HG03139 (cell line): ENCODE measurements at regions not wholly inside any gene's neighbourhood (a gene's known extent, or its start where the extent isn't known, plus 50 kb on each side); places are given as distances from the start of the nearest gene placed in this dataset.

Experiments
- ATAC-seq: cut with Tn5 transposase; IDR thresholded peaks from one replicate; pipeline ENCODE4 v1.9.1; 2021; ENCODE audit not compliant: unreplicated experiment

- ATAC-seq, result no peak
These were observed 164.3 kb upstream of the MLN start for GRCh38 chr6:33967966-33968724.

- ATAC-seq, result no peak
These were observed 163.5 kb upstream of the MLN start for GRCh38 chr6:33967265-33967767.

GRCh38 chr6:33966536-33966935, 162.7 kb upstream of the MLN start:
- no peak for ATAC-seq

DNA sequence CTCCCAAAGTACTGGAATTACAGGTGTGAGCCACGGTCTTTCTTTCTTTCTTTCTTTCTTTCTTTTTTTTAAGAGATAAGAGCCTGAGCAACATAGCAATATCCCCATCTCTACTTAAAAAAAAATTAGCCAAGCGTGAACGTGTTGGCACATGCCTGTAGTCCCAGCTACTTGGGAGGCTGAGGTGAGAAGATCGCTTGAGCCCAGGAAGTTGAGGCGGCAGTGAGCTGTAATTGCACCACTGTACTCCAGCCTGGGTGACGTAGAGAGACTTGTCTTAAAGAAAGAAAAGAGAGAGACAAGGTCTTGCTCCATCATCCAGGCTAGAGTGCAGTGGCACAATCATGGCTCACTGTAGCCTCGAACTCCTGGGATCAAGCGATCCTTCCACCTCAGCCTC, 162.0 kb upstream of the MLN start:
- no peak for ATAC-seq

- no peak for ATAC-seq
These were observed 160.6 kb upstream of the MLN start for GRCh38 chr6:33964387-33964786.

DNA sequence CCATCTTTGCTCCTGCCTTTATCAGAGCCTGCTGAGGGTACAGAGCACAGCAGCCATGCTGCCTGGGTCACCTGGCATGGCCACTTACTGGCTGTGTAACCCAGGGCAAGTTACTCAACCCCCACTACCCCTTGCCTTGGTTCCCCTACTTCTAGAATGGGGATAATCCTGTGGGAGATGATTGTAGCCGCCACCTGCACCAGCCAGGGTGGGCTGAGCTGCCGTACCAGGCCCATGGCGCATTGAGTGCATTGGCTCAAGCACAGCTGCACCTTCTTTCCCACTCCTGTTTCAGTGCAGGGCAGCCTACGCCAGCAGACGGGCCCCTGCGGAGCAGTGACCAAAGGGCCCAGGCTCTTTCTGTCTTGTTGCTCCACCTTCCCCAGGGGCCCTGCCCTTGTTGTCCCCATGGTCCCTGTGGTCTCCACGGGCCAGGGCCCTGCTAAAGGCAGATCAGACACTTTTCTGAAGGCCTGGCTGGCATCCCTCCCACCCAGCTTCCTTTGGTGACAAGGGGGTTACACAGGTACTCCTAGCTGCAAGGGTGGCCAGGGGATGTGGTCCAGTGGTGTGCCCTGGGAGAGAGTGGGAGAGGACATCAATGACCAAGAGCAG, 159.4 kb upstream of the MLN start:
- no peak for ATAC-seq

DNA sequence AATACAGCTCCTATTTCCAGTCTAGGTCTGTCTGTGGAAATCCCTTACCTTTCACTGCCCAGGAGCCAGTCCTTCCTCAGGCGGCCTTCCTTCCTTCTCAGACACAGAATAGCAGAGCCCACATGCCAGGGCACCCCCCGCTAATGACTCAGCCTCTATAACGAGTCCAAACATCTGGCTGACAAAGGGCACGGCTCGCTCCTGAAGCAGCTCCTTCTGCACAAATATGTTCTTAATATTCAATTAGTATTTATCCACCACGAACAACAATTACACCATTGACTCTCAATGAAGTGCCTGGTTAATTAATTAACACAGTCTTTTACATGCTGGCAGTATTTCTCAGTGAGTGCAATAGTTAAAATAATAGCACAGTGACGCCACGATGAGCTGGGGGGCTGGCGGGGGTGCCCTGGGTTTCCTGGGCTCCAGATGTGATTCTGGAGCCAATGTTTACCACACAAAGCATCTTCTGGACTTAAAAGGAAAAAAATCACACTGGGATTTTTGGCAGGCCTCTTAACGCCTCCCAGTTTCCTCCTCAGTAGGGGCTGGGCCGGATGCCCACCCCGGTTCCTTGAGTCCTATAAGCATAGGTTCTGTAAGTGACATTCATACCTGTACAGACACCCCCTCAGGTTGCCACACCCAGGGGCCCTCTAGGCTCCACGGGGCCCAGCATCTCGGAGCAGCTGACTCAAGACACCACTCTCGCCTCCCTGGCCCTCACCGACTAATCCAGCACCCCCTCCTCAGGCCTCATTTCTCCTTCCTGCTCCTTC, 158.6 kb upstream of the MLN start:
- ATAC-seq, result no peak

- no peak for ATAC-seq
These were observed 157.9 kb upstream of the MLN start for GRCh38 chr6:33961691-33962090.

GRCh38 chr6:33960345-33961313, 156.8 kb upstream of the MLN start:
- ATAC-seq, result no peak

DNA sequence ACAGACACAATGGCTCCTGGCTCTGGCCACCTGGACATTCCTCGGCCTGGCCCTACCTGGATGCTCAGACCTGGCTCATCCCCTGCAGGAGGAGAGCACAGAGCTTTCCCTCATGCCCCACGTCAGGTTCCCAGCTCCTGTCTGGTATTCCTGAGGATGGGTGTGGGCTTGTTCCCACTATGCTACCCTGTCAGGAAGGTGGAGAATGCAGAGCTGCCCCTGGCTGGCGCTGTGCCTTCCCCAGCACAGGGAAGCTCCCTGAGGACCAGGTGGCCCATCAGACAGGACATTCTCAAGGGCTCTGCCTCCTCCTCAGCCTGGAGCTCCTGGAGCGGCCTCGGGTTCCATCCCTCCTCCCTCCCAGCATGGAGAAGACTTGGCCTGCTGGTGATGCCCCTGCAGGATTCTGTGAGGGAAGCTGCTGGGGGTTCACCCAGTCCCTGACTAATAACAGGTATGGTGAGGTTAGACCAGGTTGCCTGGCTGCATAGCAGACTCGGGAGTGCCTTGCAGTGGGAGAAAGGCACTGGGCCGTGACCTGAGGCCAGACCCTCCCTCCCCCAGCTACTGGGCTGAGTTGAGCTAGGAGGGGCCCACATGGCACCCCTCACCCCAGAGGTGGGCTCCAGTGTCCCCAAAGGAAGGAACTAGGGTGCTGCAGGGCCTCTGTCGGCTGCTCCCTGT, 156.0 kb upstream of the MLN start:
- ATAC-seq, result no peak

DNA sequence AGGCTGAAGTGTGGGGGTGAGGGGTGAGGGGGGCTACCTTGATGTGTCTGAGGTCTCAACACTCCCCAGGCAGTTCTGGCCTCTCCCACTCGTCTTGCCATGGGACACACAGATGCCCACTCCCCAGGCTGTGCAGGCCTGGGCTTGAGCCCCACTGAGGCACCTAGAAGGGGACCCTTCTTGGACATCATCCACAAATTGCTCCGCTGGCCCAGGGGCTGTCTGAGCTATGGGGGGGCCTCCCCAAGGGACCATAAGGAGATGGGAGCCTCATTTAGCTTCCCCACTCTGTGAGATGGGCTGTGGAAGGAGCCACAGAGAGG, 155.5 kb upstream of the MLN start:
- no peak for ATAC-seq

GRCh38 chr6:33958526-33959328, 154.9 kb upstream of the MLN start:
- no peak for ATAC-seq

DNA sequence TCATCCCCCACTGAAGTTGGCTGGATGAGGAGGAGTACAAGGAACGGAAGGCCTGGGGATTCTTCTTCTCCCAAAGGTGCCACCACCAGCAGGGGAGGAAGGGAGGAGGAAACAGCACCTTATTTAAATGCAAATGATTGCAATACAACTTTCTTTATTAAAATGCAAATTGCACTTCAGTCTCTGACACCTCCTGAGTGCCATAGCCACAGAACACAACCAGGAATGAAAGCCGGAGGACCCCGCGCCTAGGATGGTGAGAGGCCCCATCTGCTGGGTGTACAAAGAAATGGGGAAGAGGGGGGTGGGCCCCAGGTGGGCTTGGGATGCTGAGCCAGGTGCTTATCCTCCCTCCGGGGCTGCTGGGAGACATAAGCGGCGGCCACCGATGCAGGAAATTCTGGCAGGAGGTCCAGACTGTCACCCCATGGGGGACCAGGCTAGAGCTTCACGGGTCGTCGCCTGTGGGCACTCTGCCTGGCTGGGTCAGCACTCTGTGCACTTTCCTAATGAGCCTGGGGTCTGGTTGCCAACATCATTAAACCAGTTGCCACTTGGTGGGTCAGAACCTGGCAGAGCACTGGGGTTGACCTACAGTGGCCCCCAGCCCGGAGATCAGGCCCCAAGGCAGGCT, 154.2 kb upstream of the MLN start:
- ATAC-seq, result no peak

DNA sequence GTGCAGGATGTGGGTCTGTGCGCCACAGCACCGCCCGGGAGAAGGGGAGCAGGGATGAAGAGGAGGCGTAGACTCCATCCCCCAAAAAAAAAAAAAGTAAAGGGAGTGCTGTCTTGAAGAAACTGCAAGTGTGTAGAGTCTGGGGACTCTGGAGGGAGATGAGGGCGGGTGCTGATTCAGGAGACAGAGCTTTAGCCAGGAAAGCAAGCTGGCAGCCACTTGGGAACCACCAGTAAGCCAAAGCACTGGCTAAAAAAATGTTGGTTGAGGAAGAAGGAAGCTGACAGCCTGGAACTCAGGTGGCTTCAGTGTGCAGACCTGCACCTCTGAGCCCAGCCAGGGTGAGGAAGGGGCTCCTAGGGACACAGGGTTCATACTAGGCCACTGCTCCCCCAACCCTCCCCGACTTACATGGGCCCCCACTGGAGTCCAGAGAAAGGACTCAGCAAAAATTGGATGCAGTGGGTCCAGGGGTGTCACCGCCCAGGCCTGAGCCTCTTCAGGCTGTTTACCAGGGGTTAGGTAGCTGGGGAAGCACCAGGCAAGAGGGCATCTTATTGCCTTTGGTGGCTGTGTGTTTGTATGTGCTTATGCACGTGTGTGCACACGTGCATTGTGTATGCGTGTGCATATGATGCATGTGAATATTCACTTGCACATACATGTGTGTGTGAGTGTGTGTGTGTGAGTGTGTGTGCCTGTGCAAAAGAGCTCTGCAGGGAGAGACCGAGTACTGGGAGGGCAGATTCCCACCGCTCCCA, 153.5 kb upstream of the MLN start:
- no peak for ATAC-seq

DNA sequence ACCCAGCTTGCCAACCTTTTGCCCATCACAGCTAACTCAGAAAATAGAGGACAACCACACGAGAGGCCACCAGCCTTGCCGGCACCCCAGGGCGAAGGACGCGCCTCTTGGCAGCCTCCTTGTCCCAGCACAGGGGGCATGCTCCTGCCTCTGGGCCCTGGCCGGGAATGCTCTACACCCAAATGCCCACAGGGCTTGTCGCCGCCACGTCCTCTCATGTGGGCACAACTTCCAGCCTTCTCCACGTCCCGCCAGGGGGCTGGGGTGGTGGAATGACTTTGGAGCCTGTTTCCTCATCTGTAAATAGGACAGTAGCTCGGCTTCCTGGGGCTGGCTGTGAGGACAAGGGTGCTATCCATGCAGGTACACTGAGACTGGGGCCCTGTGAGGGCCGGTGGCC, 152.4 kb upstream of the MLN start:
- no peak for ATAC-seq

GRCh38 chr6:33955566-33955965, 151.8 kb upstream of the MLN start:
- no peak for ATAC-seq

- ATAC-seq, result no peak
These were observed 150.7 kb upstream of the MLN start for GRCh38 chr6:33954453-33954852.

DNA sequence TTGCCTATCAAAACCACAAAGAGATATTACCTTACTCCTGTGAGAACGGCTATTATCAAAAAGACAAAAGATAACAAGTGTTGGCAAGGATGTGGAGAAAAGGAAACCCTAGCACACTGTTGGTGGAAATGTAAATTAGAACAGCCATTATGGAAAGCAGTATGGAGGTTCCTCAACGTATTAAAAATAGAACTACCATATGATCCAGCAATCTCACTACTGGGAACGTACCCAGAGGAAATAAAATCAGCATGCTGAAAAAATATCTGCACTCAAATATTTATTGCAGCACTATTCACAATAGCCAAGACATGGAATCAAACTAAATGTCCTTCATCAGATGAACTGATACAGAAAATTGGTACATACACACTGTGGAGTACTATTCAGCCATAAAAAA, 149.4 kb upstream of the MLN start:
- ATAC-seq, result no peak
